ENCODE measurements at regions not wholly inside any gene's neighbourhood (a gene's known extent, or its start where the extent isn't known, plus 50 kb on each side); places are given as distances from the start of the nearest gene placed in this dataset.

GRCh38 chr2:184155791-184156190 lies 442.5 kb upstream of the ZNF804A start:
- TF ChIP-seq CTCF (IDR thresholded peaks at IDR 0.05) (no peak), POLR2A (IDR thresholded peaks at IDR 0.05) (no peak)

Measured in vagina (tissue), 2 donors.